PFSK-1 (cell line): ENCODE measurements at regions not wholly inside any gene's neighbourhood (a gene's known extent, or its start where the extent isn't known, plus 50 kb on each side); places are given as distances from the start of the nearest gene placed in this dataset.

ENCODE experiments used
- FOXP2 ChIP-seq: optimal IDR thresholded peaks from 2 replicates; pipeline ENCODE3; 2011; ENCODE audit warnings: borderline replicate concordance, control low read depth, inconsistent platforms; ENCODE audit not compliant: insufficient read depth; ENCODE audit errors: extremely low read length, extremely low read depth
- POLR2AphosphoS5 ChIP-seq: IDR thresholded peaks from 2 replicates; pipeline ENCODE4 v1.6.1; 2012; ENCODE audit warnings: low read depth, mild to moderate bottlenecking, control low read depth, low read length, moderate library complexity
- REST ChIP-seq, 2 experiments: IDR thresholded peaks; 2 replicates each; pipeline versions ENCODE4 v1.6.1 to v1.8.0; 2011 to 2012; ENCODE audit warnings: low read depth in 2 of 2, low read length in 2 of 2, control low read depth in 1 of 2, inconsistent platforms in 1 of 2, mild to moderate bottlenecking in 1 of 2, moderate library complexity in 1 of 2; ENCODE audit not compliant: insufficient read depth in 1 of 2
- SIN3A ChIP-seq: IDR thresholded peaks from 2 replicates; pipeline ENCODE4 v1.6.1; 2012; ENCODE audit warnings: mild to moderate bottlenecking, low read length, moderate library complexity, borderline replicate concordance; ENCODE audit not compliant: insufficient read depth
- TAF1 ChIP-seq: IDR thresholded peaks from 2 replicates; pipeline ENCODE4 v1.6.1; 2012; ENCODE audit warnings: low read length, control low read depth, borderline replicate concordance; ENCODE audit not compliant: insufficient read depth

GRCh38 chr2:183684686-183685085 lies 560.4 kb downstream of the NUP35 start:
- no peak for TF ChIP-seq TAF1
- no peak for TF ChIP-seq REST (IDR thresholded peaks at IDR 0.05; ENCODE audit: insufficient read depth in 1 of 2, low read depth in 2 of 2, low read length in 2 of 2)
- TF ChIP-seq FOXP2 = no peak
- no peak for TF ChIP-seq POLR2AphosphoS5
- no peak for TF ChIP-seq SIN3A

GRCh38 chr2:183696028-183696427 lies 571.8 kb downstream of the NUP35 start:
- TF ChIP-seq TAF1 = no peak
- TF ChIP-seq SIN3A = no peak
- TF ChIP-seq REST (IDR thresholded peaks at IDR 0.05; ENCODE audit: insufficient read depth in 1 of 2, low read depth in 2 of 2, low read length in 2 of 2) = no peak
- no peak for TF ChIP-seq FOXP2
- TF ChIP-seq POLR2AphosphoS5 = no peak

- TF ChIP-seq FOXP2 (no peak), TAF1 (no peak), SIN3A (no peak), REST (IDR thresholded peaks at IDR 0.05; ENCODE audit: insufficient read depth in 1 of 2, low read depth in 2 of 2, low read length in 2 of 2) (no peak), POLR2AphosphoS5 (no peak)
These were observed 585.6 kb downstream of the NUP35 start for GRCh38 chr2:183709829-183710228.

- TF ChIP-seq SIN3A (no peak), POLR2AphosphoS5 (no peak), TAF1 (no peak), REST (IDR thresholded peaks at IDR 0.05; ENCODE audit: insufficient read depth in 1 of 2, low read depth in 2 of 2, low read length in 2 of 2) (no peak), FOXP2 (no peak)
These were observed 594.0 kb downstream of the NUP35 start for GRCh38 chr2:183718246-183718645.

- no peak for TF ChIP-seq SIN3A
- no peak for TF ChIP-seq REST (IDR thresholded peaks at IDR 0.05; ENCODE audit: insufficient read depth in 1 of 2, low read depth in 2 of 2, low read length in 2 of 2)
- no peak for TF ChIP-seq TAF1
- no peak for TF ChIP-seq POLR2AphosphoS5
- TF ChIP-seq FOXP2 = no peak
These were observed 599.0 kb downstream of the NUP35 start for GRCh38 chr2:183723278-183723677.
